ENCODE measurements at regions not wholly inside any gene's neighbourhood (a gene's known extent, or its start where the extent isn't known, plus 50 kb on each side); places are given as distances from the start of the nearest gene placed in this dataset.

DNA sequence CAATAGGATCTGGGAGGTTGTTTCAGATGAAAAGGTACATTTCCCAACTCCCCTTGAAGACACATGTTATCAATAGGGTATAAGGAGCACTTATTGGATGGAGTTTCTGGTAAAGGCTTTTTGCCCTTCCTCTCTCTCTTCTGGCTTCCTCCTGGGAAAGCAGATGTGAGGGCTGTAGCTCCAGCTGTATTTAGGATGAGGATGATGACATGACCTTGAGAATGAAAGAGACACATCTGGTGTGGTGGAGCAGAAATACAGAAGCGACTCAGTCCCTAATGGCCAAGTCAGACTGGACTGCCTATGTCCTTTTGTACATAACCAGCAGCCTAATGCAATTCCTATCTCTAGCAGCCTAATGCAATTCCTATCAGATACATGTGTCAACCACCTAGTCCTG lies 100.9 kb upstream of the NXPH2 start:
- no peaks in the 10 kb centered on the region for H3K4me1 Mint-ChIP-seq
- H3K56ac ChIP-seq (ENCODE audit: insufficient read length, low read depth, low read length), result no peak overlapping the region
- no peak overlapping the region for H2BK20ac ChIP-seq (ENCODE audit: low read depth, low read length, poor library complexity, severe bottlenecking)
- TF ChIP-seq, protein P1, sequence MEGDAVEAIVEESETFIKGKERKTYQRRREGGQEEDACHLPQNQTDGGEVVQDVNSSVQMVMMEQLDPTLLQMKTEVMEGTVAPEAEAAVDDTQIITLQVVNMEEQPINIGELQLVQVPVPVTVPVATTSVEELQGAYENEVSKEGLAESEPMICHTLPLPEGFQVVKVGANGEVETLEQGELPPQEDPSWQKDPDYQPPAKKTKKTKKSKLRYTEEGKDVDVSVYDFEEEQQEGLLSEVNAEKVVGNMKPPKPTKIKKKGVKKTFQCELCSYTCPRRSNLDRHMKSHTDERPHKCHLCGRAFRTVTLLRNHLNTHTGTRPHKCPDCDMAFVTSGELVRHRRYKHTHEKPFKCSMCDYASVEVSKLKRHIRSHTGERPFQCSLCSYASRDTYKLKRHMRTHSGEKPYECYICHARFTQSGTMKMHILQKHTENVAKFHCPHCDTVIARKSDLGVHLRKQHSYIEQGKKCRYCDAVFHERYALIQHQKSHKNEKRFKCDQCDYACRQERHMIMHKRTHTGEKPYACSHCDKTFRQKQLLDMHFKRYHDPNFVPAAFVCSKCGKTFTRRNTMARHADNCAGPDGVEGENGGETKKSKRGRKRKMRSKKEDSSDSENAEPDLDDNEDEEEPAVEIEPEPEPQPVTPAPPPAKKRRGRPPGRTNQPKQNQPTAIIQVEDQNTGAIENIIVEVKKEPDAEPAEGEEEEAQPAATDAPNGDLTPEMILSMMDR (conservative IDR thresholded peaks at IDR 0.05), result no peak
- H3K23me2 ChIP-seq (ENCODE audit: insufficient read length, low read depth, low read length, poor library complexity, severe bottlenecking), result no peaks in the 10 kb centered on the region
- H3K27ac ChIP-seq (ENCODE audit: insufficient read length, low read depth, low read length), result no peak overlapping the region
- no peak overlapping the region for H3K23ac ChIP-seq (ENCODE audit: insufficient read length, low read depth, low read length)
- H3K4me1 ChIP-seq (ENCODE audit: insufficient read depth, low read length), result no peaks in the 10 kb centered on the region
- H3K18ac ChIP-seq (ENCODE audit: insufficient read length, low read depth, low read length), result no peak overlapping the region
- 0 out of 5 replicates have a peak, but pooled peaks cover 0 to 4% of the 10 kb centered on the region in 2 experiments for H3K9me3 Mint-ChIP-seq
- H4K20me1 ChIP-seq (ENCODE audit: control insufficient read depth, insufficient read depth, insufficient read length), result no peaks in the 10 kb centered on the region
- no peak overlapping the region for H2AK5ac ChIP-seq (ENCODE audit: insufficient read length, low read length)
- no peak overlapping the region for H3K4me2 ChIP-seq (ENCODE audit: insufficient read depth, insufficient read length, low read length)
- no peak overlapping the region for H2BK15ac ChIP-seq (ENCODE audit: low read depth, low read length)
- no peaks in the 10 kb centered on the region for H3K36me3 Mint-ChIP-seq (ENCODE audit: insufficient read depth in 1 of 3, low read depth in 3 of 3)
- H2BK120ac ChIP-seq (ENCODE audit: low read depth, low read length, poor library complexity, severe bottlenecking), result no peak overlapping the region
- no peak overlapping the region for H3K9ac ChIP-seq (ENCODE audit: extremely low read depth, insufficient read length, low read length)
- no peak overlapping the region for H2BK12ac ChIP-seq (ENCODE audit: insufficient read length, low read depth, low read length)
- no peak for DNase-seq
- H3K27ac Mint-ChIP-seq, result no peak overlapping the region
- H3K79me2 ChIP-seq (ENCODE audit: insufficient read depth, low read length), result no peaks in the 10 kb centered on the region
- H4K91ac ChIP-seq (ENCODE audit: insufficient read length, low read depth, low read length), result no peak overlapping the region
- no peak overlapping the region for H3K14ac ChIP-seq (ENCODE audit: insufficient read depth, low read length)
- WGBS (ENCODE audit: extremely low coverage, insufficient read length, low lambda C conversion rate), result no CpG with 5 or more reads among the region's 1 CpG
- no peak overlapping the region for H3K4me3 Mint-ChIP-seq
- H4K5ac ChIP-seq (ENCODE audit: insufficient read length, low read depth, low read length), result no peak overlapping the region
- H3T11ph ChIP-seq (ENCODE audit: low read length), result no peak overlapping the region
- no peak overlapping the region for H2AFZ ChIP-seq (ENCODE audit: low read length)
- H4K8ac ChIP-seq (replicated peaks; ENCODE audit: insufficient read length, low read depth, low read length), result no peak overlapping the region
- peaks cover 1% of the 10 kb centered on the region; the same call in 1 of the 2 replicates for H3K27me3 Mint-ChIP-seq (ENCODE audit: low read depth)
- H3K79me1 ChIP-seq (ENCODE audit: insufficient read depth, low read depth, low read length, poor library complexity, severe bottlenecking), result no peaks in the 10 kb centered on the region
- H3K27me3 ChIP-seq (ENCODE audit: insufficient read depth, low read length), result no peaks in the 10 kb centered on the region
- no peak overlapping the region for H2BK5ac ChIP-seq (ENCODE audit: insufficient read length, low read length)
- H3K4ac ChIP-seq (ENCODE audit: low read depth, low read length), result no peak overlapping the region
- no peaks in the 10 kb centered on the region for H3K9me3 ChIP-seq (ENCODE audit: control insufficient read depth, low read depth, low read length)
